Colonic mucosa (tissue), 4 donors: ENCODE measurements at regions not wholly inside any gene's neighbourhood (a gene's known extent, or its start where the extent isn't known, plus 50 kb on each side); places are given as distances from the start of the nearest gene placed in this dataset.

Experiments used
- DNase-seq: peaks from one replicate; pipeline ENCODE4 v3.0.0-alpha.2; 2020
- H3K27ac ChIP-seq: fragments of 200-600 bp; one replicate; pipeline ENCODE4 v1.8.0; 2021
- H3K27me3 ChIP-seq: fragments of 200-600 bp; one replicate; pipeline ENCODE4 v1.8.0; 2021
- H3K36me3 ChIP-seq: fragments of 200-600 bp; one replicate; pipeline ENCODE4 v1.8.0; 2021
- H3K4me1 ChIP-seq: fragments of 200-600 bp; one replicate; pipeline ENCODE4 v1.8.0; 2021; ENCODE audit warnings: mild to moderate bottlenecking
- H3K4me3 ChIP-seq: fragments of 200-600 bp; one replicate; pipeline ENCODE4 v1.8.0; 2021
- H3K9ac ChIP-seq, 2 donors: one replicate each; pipeline ENCODE4 v1.7.0; 2013; ENCODE audit warnings: control low read depth in 2 of 2, low read depth in 2 of 2, low read length in 2 of 2
- H3K9me3 ChIP-seq: fragments of 200-600 bp; one replicate; pipeline ENCODE4 v1.8.0; 2021
- intact Hi-C: fragments of 100-400 bp; cut with DNase I; formaldehyde crosslinking; loops from one replicate; pipeline ENCODE4 v1.14.1; 2022
- TF ChIP-seq, protein P1 (sequence below): fragments of 200-600 bp; IDR thresholded peaks from one replicate; pipeline ENCODE4 v1.8.0; 2022; ENCODE audit warnings: antibody characterized with exemption, mild to moderate bottlenecking
- donor health status: healthy.
- donor health status: DM: no; HTN: no; CAD: no.
- donor health status: DM: no; HTN: no; CAD: no.

DNA sequence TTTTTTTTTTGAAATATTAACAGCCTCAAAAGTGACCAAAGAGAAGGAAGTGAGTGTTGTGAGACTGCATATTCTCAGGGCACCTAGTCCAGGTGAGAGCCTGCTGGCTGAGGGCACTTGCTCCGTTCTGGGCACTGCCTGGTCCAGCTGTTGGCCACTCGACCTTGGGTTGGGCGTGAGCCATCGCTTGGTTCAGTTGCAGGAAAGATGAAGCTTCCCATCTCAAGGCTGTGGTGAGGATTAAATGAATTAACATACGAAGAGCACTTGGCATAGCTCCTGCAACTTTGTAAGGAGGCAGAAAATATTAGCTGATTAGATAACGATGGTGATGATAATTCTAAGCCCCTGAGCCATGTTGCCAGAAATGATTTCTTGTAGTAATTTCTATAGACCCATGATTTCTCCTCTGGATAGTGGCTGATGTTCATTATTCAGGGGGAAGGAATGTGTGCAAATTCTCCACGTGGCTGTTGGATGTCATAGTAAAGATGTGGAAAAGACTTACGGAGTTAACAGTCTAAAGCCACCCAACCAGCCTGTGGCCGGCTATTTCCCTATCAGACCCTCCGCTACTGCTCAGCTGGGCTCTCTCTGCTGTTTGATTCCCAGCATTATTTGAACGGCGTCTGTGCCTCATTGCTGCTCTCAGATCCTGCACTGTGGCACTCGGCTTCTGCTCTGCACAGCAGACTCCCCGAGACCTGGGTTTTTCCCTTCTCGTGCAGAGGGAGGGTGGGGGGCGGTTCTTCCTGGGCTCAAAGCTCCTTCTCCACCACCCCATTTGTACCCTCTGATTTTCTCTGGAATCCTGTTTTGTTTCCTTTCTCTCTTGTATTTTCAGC, 221.1 kb downstream of the GALR1 start:
- intact Hi-C loops = no loop called here
- no peak overlapping the region for H3K4me3 ChIP-seq
- H3K9me3 ChIP-seq = no peaks in the 10 kb centered on the region
- no peak overlapping the region for H3K9ac ChIP-seq
- no peak for DNase-seq
- no peak overlapping the region for H3K27ac ChIP-seq
- TF ChIP-seq, protein P1, sequence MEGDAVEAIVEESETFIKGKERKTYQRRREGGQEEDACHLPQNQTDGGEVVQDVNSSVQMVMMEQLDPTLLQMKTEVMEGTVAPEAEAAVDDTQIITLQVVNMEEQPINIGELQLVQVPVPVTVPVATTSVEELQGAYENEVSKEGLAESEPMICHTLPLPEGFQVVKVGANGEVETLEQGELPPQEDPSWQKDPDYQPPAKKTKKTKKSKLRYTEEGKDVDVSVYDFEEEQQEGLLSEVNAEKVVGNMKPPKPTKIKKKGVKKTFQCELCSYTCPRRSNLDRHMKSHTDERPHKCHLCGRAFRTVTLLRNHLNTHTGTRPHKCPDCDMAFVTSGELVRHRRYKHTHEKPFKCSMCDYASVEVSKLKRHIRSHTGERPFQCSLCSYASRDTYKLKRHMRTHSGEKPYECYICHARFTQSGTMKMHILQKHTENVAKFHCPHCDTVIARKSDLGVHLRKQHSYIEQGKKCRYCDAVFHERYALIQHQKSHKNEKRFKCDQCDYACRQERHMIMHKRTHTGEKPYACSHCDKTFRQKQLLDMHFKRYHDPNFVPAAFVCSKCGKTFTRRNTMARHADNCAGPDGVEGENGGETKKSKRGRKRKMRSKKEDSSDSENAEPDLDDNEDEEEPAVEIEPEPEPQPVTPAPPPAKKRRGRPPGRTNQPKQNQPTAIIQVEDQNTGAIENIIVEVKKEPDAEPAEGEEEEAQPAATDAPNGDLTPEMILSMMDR = no peak
- H3K36me3 ChIP-seq = no peaks in the 10 kb centered on the region
- H3K4me1 ChIP-seq = no peaks in the 10 kb centered on the region
- H3K27me3 ChIP-seq = no peaks in the 10 kb centered on the region

DNA sequence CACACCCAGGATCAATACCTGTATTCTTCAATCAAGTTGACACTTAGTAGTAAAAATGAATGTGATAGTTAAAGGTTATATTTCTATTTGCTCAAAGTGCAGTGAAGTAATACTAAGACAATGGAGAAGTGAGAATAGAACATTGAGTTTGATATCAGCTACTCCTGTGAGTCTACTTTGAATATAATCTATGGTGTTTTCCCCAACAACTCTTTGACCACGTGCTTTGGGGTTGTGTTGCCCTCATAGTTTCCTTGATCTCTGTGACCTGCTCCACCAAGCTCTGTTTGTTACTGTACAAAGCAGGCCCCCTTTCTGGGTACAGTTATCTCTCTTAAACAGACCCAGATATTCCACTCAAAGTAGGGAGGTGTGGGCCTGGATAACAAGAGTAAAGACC, 222.9 kb downstream of the GALR1 start:
- intact Hi-C loops = no loop called here
- Histone ChIP-seq H3K4me3 (no peak overlapping the region), H3K9me3 (no peaks in the 10 kb centered on the region), H3K27ac (no peak overlapping the region), H3K4me1 (no peaks in the 10 kb centered on the region), H3K36me3 (no peaks in the 10 kb centered on the region), H3K27me3 (no peaks in the 10 kb centered on the region), H3K9ac (no peak overlapping the region)
- no peak for DNase-seq
- TF ChIP-seq, protein P1 = no peak

DNA sequence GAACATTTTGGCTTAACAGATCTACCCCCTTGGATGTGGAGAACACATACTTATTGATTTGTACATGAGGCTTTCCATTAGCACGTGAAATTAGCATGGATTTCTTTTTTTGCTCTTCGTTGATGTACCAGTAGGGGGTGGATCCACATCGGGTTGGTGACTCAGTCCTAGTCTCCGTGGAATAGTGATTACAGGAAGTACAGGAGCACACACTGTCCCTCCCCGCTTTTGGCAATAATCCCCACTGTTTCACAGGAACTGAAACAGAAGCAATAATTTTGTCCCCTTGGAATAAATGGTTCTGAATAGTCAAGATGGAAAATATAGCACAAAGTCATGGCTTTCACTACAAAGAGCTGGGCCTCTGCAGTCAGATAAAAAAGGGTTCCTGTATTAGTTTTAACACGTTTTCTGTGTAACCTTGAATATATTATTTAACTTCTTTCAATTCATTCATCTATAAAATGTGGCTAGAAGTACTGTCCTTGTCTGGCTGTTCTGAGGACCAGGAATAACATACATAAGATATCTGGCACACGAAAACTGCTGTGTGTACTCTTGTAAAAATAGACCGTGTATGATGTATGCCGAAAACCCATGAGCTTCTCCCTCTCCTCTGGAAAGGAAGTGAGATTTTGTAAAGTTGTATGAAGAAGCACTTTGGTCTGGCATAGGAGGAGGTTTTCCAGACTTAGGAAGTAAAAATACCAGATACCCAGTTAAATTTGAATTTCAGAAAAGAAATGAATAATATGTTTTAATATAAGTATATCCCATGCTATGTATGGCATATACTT, 229.2 kb downstream of the GALR1 start:
- Histone ChIP-seq H3K9me3 (no peaks in the 10 kb centered on the region), H3K4me1 (no peaks in the 10 kb centered on the region), H3K27me3 (no peaks in the 10 kb centered on the region), H3K9ac (no peak overlapping the region), H3K27ac (no peak overlapping the region), H3K36me3 (no peaks in the 10 kb centered on the region), H3K4me3 (no peak overlapping the region)
- peak; percentile 29 for DNase-seq
- intact Hi-C loops = loop anchor here (5.0 kb wide), 1 partner anchor 173 kb away; no protein-coding TSS in a partner anchor
- TF ChIP-seq, protein P1 = no peak

DNA sequence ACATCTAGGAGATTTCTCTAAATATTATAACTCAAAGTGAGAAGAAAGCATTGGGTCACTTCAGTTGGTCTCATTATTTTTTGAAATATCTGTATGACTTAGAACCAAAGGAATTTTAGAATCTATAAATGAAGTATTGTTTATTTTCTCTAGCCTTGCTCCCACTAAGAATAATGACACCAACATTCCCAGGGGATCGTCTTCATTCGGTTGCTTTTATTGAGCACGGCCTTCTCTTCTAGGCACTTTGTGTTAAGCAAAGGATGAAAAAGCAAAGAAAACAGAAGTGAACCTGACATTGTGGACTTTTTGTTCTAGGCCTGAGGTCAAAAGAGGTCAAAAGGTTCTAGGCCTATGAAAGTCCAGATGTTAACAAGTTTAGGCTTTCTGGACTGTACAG, 231.9 kb downstream of the GALR1 start:
- no peak overlapping the region for H3K27ac ChIP-seq
- H3K9me3 ChIP-seq = no peaks in the 10 kb centered on the region
- intact Hi-C loops = no loop called here
- H3K4me3 ChIP-seq = no peak overlapping the region
- DNase-seq = no peak
- TF ChIP-seq, protein P1 = no peak
- no peaks in the 10 kb centered on the region for H3K27me3 ChIP-seq
- H3K9ac ChIP-seq = no peak overlapping the region
- H3K36me3 ChIP-seq = no peaks in the 10 kb centered on the region
- H3K4me1 ChIP-seq = no peaks in the 10 kb centered on the region

DNA sequence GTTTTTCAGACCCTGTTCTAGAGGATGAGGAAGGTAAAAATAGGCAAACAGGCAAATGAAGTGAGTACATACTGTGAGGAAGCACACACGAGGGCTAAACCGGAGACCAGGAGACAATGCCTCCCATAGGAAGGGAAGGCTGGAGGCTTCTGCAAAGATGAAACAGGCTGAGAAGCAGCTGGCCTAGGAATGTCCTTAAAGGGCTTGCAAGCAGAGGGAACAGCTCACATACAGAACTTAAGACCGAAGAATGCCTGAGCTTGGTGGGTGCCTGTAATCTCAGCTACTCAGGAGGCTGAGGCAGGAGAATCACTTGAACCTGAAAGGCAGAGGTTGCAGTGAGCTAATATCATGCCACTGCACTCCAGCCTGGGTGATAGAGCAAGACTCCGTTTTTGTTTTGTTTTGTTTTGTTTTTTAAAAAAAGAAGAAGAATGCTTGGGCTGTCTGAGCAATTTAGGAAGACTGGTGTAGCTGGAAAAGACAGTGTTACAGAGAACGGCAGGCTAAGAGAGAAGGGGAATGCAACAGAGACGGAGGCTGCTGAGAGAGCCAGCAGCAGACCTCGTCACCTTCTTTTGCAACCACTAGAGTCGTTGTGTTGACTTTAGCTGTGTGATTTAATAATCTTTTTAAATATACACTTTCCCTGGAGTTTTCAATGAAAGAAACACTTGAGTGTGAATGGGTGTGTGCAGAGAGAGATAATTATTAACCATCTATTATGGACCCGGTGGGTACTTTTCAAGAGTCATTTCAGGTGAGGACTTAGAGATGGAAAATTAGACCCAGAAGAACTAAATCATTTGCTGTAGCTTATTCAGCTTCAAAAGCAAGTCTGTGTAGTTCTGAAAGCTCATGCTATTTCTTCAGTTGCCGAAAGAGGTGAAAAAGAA, 232.8 kb downstream of the GALR1 start:
- no peak for DNase-seq

More for the DNA sequence above, 232.8 kb downstream of the GALR1 start:
- Histone ChIP-seq H3K9ac (no peak overlapping the region), H3K9me3 (no peaks in the 10 kb centered on the region), H3K27ac (no peak overlapping the region), H3K4me3 (no peak overlapping the region), H3K36me3 (no peaks in the 10 kb centered on the region), H3K27me3 (no peaks in the 10 kb centered on the region), H3K4me1 (no peaks in the 10 kb centered on the region)
- intact Hi-C loops = no loop called here
- TF ChIP-seq, protein P1 = no peak
